Sciatic nerve (tissue), 2 donors: ENCODE measurements at regions not wholly inside any gene's neighbourhood (a gene's known extent, or its start where the extent isn't known, plus 50 kb on each side); places are given as distances from the start of the nearest gene placed in this dataset.

Experiments used
- ATAC-seq: fragments of 200-7000 bp; cut with Tn5 transposase; one replicate; pipeline ENCODE4 v1.9.1; 2020; ENCODE audit warnings: mild to moderate bottlenecking, moderate library complexity
- DNase-seq: peaks from one replicate; pipeline ENCODE4 v3.0.0-alpha.2; 2020; ENCODE audit warnings: low spot score
- intact Hi-C: fragments of 100-400 bp; cut with DNase I; formaldehyde crosslinking; loops from one replicate; pipeline ENCODE4 v1.14.2; 2022
- donor health status: DM: no; HTN: no; CAD: no.
- donor health status: DM: no; HTN: no; CAD: no.

GRCh38 chr6:170083236-170084051 lies 207.4 kb downstream of the DLL1 start:
- peak; percentile 38 for DNase-seq
- intact Hi-C loops, result no loop called here

GRCh38 chr6:170082531-170083187 lies 208.2 kb downstream of the DLL1 start:
- DNase-seq (peak; percentile 18), ATAC-seq (no peak)
- intact Hi-C loops, result no loop called here

More at GRCh38 chr6:170083236-170084051, 207.4 kb downstream of the DLL1 start:
- ATAC-seq, result no peak

GRCh38 chr6:170082067-170082466 lies 208.8 kb downstream of the DLL1 start:
- no peak for ATAC-seq
- DNase-seq, result peak; percentile 32
- intact Hi-C loops, result no loop called here

GRCh38 chr6:170081556-170081955 lies 209.3 kb downstream of the DLL1 start:
- intact Hi-C loops, result no loop called here
- no peak for ATAC-seq
- peak; percentile 36 for DNase-seq

GRCh38 chr6:170080828-170081371 lies 210.0 kb downstream of the DLL1 start:
- DNase-seq (peak; percentile 35), ATAC-seq (no peak)
- intact Hi-C loops, result no loop called here

- intact Hi-C loops, result no loop called here
- peak; percentile 35 for DNase-seq
- ATAC-seq, result no peak
Observed at GRCh38 chr6:170080169-170080827, 210.6 kb downstream of the DLL1 start.

GRCh38 chr6:170076466-170077165 lies 214.3 kb downstream of the DLL1 start:
- ATAC-seq (no peak), DNase-seq (peak; percentile 44)
- intact Hi-C loops, result no loop called here

GRCh38 chr6:170075659-170076223 lies 215.1 kb downstream of the DLL1 start:
- intact Hi-C loops, result no loop called here
- DNase-seq (peak; percentile 45), ATAC-seq (peak; percentile 42)

GRCh38 chr6:170074907-170075306 lies 216.0 kb downstream of the DLL1 start:
- intact Hi-C loops, result no loop called here
- DNase-seq, result peak; percentile 45
- no peak for ATAC-seq

- DNase-seq, result peak; percentile 30
- ATAC-seq, result no peak
Observed at GRCh38 chr6:170074435-170074834, 216.4 kb downstream of the DLL1 start.

GRCh38 chr6:170073846-170074245 lies 217.0 kb downstream of the DLL1 start:
- intact Hi-C loops, result no loop called here
- DNase-seq (peak; percentile 36), ATAC-seq (no peak)

More at GRCh38 chr6:170074435-170074834, 216.4 kb downstream of the DLL1 start:
- intact Hi-C loops, result no loop called here

GRCh38 chr6:170072246-170072645 lies 218.6 kb downstream of the DLL1 start:
- no peak for ATAC-seq
- DNase-seq, result peak; percentile 2
- intact Hi-C loops, result no loop called here

GRCh38 chr6:170069611-170070010 lies 221.3 kb downstream of the DLL1 start:
- intact Hi-C loops, result no loop called here
- DNase-seq, result no peak
- no peak for ATAC-seq

- ATAC-seq (no peak), DNase-seq (peak; percentile 35)
- intact Hi-C loops, result no loop called here
Observed at GRCh38 chr6:170068496-170068895, 222.4 kb downstream of the DLL1 start.

GRCh38 chr6:170067923-170068360 lies 222.9 kb downstream of the DLL1 start:
- peak; percentile 3 for DNase-seq
- intact Hi-C loops, result no loop called here
- no peak for ATAC-seq

GRCh38 chr6:170067181-170067641 lies 223.7 kb downstream of the DLL1 start:
- ATAC-seq, result no peak
- DNase-seq, result peak; percentile 38
- intact Hi-C loops, result no loop called here

GRCh38 chr6:170066679-170067078 lies 224.2 kb downstream of the DLL1 start:
- peak; percentile 14 for DNase-seq
- ATAC-seq, result no peak
- intact Hi-C loops, result no loop called here

GRCh38 chr6:170063851-170064602 lies 226.9 kb downstream of the DLL1 start:
- ATAC-seq, result no peak
- peak; percentile 49 for DNase-seq
- intact Hi-C loops, result no loop called here
